GM10248 (cell line): ENCODE measurements at regions not wholly inside any gene's neighbourhood (a gene's known extent, or its start where the extent isn't known, plus 50 kb on each side); places are given as distances from the start of the nearest gene placed in this dataset.

Source experiments
- CTCF ChIA-PET: fragments of 300-600 bp; sonication (Branson Sonifier 250); formaldehyde crosslinking; extraction: SDS; loops from one replicate; lab custom pipeline; 2021; ENCODE audit warnings: antibody characterized with exemption; lab: Yijun Ruan, JAX
- POLR2A ChIA-PET: fragments of 350-650 bp; sonication (Branson Sonifier 250); formaldehyde crosslinking; extraction: SDS; loops from one replicate; lab custom pipeline; 2020; ENCODE audit warnings: antibody characterized with exemption; lab: Yijun Ruan, JAX
- DNase-seq: peaks from one replicate; pipeline ENCODE4 v3.0.0; 2012; ENCODE audit errors: extremely low spot score
- TF ChIP-seq, protein P1 (sequence below): IDR thresholded peaks from 2 replicates; pipeline ENCODE4 v1.5.1; 2012; ENCODE audit warnings: mild to moderate bottlenecking, low read depth; ENCODE audit errors: extremely low read depth, missing control alignments, control extremely low read depth

DNA sequence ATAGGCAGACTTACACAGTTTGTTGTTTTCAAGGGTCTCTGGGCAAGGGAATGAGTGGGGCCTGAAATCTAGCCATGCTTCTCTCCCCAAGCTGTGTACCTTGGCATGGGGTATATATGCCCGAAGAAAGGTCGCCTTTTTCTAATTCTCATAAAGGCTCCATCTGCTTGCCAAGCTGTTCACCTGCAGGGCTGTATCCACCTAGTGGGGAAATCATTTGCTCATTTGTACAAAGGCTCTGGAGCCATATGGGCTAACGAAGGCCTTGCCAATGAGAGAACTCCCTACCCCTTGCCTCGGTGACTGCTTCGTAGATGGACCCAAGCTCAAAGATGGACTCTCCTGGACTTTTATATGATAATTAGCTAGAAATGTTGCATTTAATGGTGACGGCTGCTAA, 1097.0 kb downstream of the PDHA2 start:
- TF ChIP-seq, protein P1, sequence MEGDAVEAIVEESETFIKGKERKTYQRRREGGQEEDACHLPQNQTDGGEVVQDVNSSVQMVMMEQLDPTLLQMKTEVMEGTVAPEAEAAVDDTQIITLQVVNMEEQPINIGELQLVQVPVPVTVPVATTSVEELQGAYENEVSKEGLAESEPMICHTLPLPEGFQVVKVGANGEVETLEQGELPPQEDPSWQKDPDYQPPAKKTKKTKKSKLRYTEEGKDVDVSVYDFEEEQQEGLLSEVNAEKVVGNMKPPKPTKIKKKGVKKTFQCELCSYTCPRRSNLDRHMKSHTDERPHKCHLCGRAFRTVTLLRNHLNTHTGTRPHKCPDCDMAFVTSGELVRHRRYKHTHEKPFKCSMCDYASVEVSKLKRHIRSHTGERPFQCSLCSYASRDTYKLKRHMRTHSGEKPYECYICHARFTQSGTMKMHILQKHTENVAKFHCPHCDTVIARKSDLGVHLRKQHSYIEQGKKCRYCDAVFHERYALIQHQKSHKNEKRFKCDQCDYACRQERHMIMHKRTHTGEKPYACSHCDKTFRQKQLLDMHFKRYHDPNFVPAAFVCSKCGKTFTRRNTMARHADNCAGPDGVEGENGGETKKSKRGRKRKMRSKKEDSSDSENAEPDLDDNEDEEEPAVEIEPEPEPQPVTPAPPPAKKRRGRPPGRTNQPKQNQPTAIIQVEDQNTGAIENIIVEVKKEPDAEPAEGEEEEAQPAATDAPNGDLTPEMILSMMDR = no peak
- ChIA-PET CTCF (interaction anchor here (1.1 to 2.2 kb wide), 3 partner anchors 10 to 15 kb away, joined by 3 to 6 read pairs (median 4); no protein-coding TSS in a partner anchor), POLR2A (no interaction called here)
- DNase-seq = no peak

- ChIA-PET POLR2A (no interaction called here), CTCF (no interaction called here)
- no peak for DNase-seq
- TF ChIP-seq, protein P1 = no peak
Observed at GRCh38 chr4:96946552-96946951, 1106.7 kb downstream of the PDHA2 start.

DNA sequence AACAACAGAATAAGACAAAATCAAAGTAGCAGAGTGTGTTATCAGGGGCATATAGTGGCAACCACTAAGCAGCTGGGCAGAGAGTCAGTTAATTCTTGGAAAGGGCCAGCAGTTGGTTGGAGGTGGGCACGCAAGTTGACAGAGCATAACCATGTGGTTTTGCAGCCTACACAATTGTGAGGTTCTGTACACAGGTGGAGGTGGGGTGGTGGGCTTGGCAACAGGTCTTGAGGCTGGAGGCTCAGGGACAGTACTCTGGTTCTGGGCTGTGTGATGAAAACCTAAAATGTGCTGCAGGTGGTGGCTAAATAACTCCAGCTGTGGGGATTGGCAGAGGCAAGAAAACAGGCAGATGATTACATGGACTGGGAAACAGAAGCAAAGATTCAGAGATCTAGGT, 1112.7 kb downstream of the PDHA2 start:
- DNase-seq = no peak
- ChIA-PET POLR2A (no interaction called here), CTCF (interaction anchor here (2.1 kb wide), 1 partner anchor 15 kb away, joined by 6 read pairs; no protein-coding TSS in a partner anchor)
- TF ChIP-seq, protein P1 = no peak

- TF ChIP-seq, protein P1 = no peak
- ChIA-PET CTCF (no interaction called here), POLR2A (no interaction called here)
- no peak for DNase-seq
Observed at GRCh38 chr4:96955226-96955625, 1115.3 kb downstream of the PDHA2 start.

GRCh38 chr4:96955691-96956090, 1115.8 kb downstream of the PDHA2 start:
- TF ChIP-seq, protein P1 = no peak
- ChIA-PET POLR2A (no interaction called here), CTCF (no interaction called here)
- no peak for DNase-seq

DNA sequence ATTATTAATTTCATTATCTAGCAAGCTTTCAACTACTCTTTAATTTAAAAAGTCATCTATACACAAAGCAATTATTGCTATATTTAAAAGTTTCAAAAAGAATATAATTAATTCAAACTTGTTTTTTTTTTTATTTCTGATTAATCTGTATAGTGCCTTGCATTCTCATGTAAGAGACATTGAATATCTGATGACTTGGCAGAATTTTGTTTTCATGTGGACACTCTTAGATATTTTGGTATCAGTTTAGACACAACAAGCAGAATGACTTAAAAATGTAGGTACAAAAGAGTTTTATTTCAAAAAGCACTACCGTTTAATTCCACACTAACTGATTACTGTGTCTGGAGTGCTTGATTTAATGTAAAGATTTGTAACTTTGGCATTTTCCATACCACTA, 1129.6 kb downstream of the PDHA2 start:
- TF ChIP-seq, protein P1 = no peak
- CTCF ChIA-PET = interaction anchor here (1.8 kb wide), 1 partner anchor 17 kb away, joined by 6 read pairs; no protein-coding TSS in a partner anchor
- no peak for DNase-seq
- POLR2A ChIA-PET = no interaction called here
